GM21529 (cell line): ENCODE measurements at regions not wholly inside any gene's neighbourhood (a gene's known extent, or its start where the extent isn't known, plus 50 kb on each side); places are given as distances from the start of the nearest gene placed in this dataset.

Experiments
- ATAC-seq: cut with Tn5 transposase; IDR thresholded peaks from one replicate; pipeline ENCODE4 v1.9.1; 2021; ENCODE audit not compliant: unreplicated experiment

- no peak for ATAC-seq
Measured at GRCh38 chr10:111435871-111436270, 359.0 kb downstream of the ADRA2A start.

- no peak for ATAC-seq
Measured at GRCh38 chr10:111439034-111439842, 362.4 kb downstream of the ADRA2A start.

GRCh38 chr10:111440501-111440900, 363.7 kb downstream of the ADRA2A start:
- no peak for ATAC-seq

GRCh38 chr10:111445667-111446066, 368.8 kb downstream of the ADRA2A start:
- no peak for ATAC-seq

- no peak for ATAC-seq
Measured at GRCh38 chr10:111446966-111447365, 370.1 kb downstream of the ADRA2A start.

- ATAC-seq, result no peak
Measured at GRCh38 chr10:111452153-111452552, 375.3 kb downstream of the ADRA2A start.

GRCh38 chr10:111455776-111456426, 379.1 kb downstream of the ADRA2A start:
- ATAC-seq, result no peak

GRCh38 chr10:111458256-111458655, 381.4 kb downstream of the ADRA2A start:
- no peak for ATAC-seq

GRCh38 chr10:111459967-111460366, 383.1 kb downstream of the ADRA2A start:
- ATAC-seq, result no peak

GRCh38 chr10:111472445-111472844, 395.6 kb downstream of the ADRA2A start:
- no peak for ATAC-seq

- no peak for ATAC-seq
Measured at GRCh38 chr10:111473361-111473760, 396.5 kb downstream of the ADRA2A start.

GRCh38 chr10:111474786-111475185, 398.0 kb downstream of the ADRA2A start:
- no peak for ATAC-seq

GRCh38 chr10:111475720-111476119, 398.9 kb downstream of the ADRA2A start:
- ATAC-seq, result no peak

- no peak for ATAC-seq
Measured at GRCh38 chr10:111478651-111479050, 401.8 kb downstream of the ADRA2A start.

GRCh38 chr10:111479966-111480365, 403.1 kb downstream of the ADRA2A start:
- ATAC-seq, result no peak

GRCh38 chr10:111481261-111481826, 404.5 kb downstream of the ADRA2A start:
- ATAC-seq, result no peak

- no peak for ATAC-seq
Measured at GRCh38 chr10:111481866-111482265, 405.0 kb downstream of the ADRA2A start.

- ATAC-seq, result no peak
Measured at GRCh38 chr10:111482621-111483216, 405.9 kb downstream of the ADRA2A start.

- no peak for ATAC-seq
Measured at GRCh38 chr10:111485767-111486166, 408.9 kb downstream of the ADRA2A start.

GRCh38 chr10:111486346-111486745, 409.5 kb downstream of the ADRA2A start:
- no peak for ATAC-seq

GRCh38 chr10:111488668-111489067, 411.8 kb downstream of the ADRA2A start:
- ATAC-seq, result no peak

- no peak for ATAC-seq
Measured at GRCh38 chr10:111491154-111491553, 414.3 kb downstream of the ADRA2A start.
